ENCODE measurements at regions not wholly inside any gene's neighbourhood (a gene's known extent, or its start where the extent isn't known, plus 50 kb on each side); places are given as distances from the start of the nearest gene placed in this dataset.

GRCh38 chr20:57102566-57102965, 163.9 kb downstream of the BMP7 start:
- Histone ChIP-seq H3K36me3 (ENCODE audit: insufficient read depth, low read length) (no peaks in the 10 kb centered on the region), H3K4me1 (ENCODE audit: insufficient read depth, low read length, poor library complexity, severe bottlenecking) (no peaks in the 10 kb centered on the region), H3K4me2 (ENCODE audit: low read length) (no peak overlapping the region), H3K27ac (ENCODE audit: low read depth, low read length, poor library complexity, severe bottlenecking) (no peak overlapping the region), H4K20me1 (ENCODE audit: insufficient read depth, low read length) (no peaks in the 10 kb centered on the region), H3K9me3 (ENCODE audit: low read length) (no peaks in the 10 kb centered on the region), H2AFZ (ENCODE audit: low read length) (no peak overlapping the region), H3K9me2 (ENCODE audit: insufficient read depth, low read length) (no peaks in the 10 kb centered on the region), H3K4me3 (ENCODE audit: low read depth, low read length, poor library complexity, severe bottlenecking) (no peak overlapping the region), H3K79me2 (ENCODE audit: insufficient read depth, low read depth, low read length) (no peaks in the 10 kb centered on the region)
- intact Hi-C loops (cut with micrococcal nuclease; ENCODE audit: unreplicated experiment) = no loop called here
- TF ChIP-seq EZH2phosphoT487 (IDR thresholded peaks at IDR 0.05; ENCODE audit: borderline replicate concordance, low read depth, low read length) = no peak
- TF ChIP-seq CTCF (conservative IDR thresholded peaks at IDR 0.05; ENCODE audit: low read length) = no peak
- ChIA-PET CTCF (ENCODE audit: unreplicated experiment) (interaction anchor here (0.6 kb wide), 1 partner anchor 1891 kb away, joined by 3 read pairs; no protein-coding TSS in a partner anchor), POLR2A (no interaction called here)
- no TSS peak for BruUV-seq (replicated peaks)
- no peak for DNase-seq (ENCODE audit: low spot score)

- DNase-seq (ENCODE audit: low spot score) = no peak
- CTCF ChIA-PET (ENCODE audit: unreplicated experiment) = interaction anchor here (0.6 kb wide), 2 partner anchors 16 to 1892 kb away, joined by 3 read pairs; no protein-coding TSS in a partner anchor
- H3K4me1 ChIP-seq (ENCODE audit: insufficient read depth, low read length, poor library complexity, severe bottlenecking) = no peaks in the 10 kb centered on the region
- no peak overlapping the region for H3K27ac ChIP-seq (ENCODE audit: low read depth, low read length, poor library complexity, severe bottlenecking)
- no peak overlapping the region for H2AFZ ChIP-seq (ENCODE audit: low read length)
- H3K79me2 ChIP-seq (ENCODE audit: insufficient read depth, low read depth, low read length) = no peaks in the 10 kb centered on the region
- H4K20me1 ChIP-seq (ENCODE audit: insufficient read depth, low read length) = no peaks in the 10 kb centered on the region
- H3K4me2 ChIP-seq (ENCODE audit: low read length) = no peak overlapping the region
- no peak for TF ChIP-seq CTCF (conservative IDR thresholded peaks at IDR 0.05; ENCODE audit: low read length)
- no peak for TF ChIP-seq EZH2phosphoT487 (IDR thresholded peaks at IDR 0.05; ENCODE audit: borderline replicate concordance, low read depth, low read length)
- H3K9me2 ChIP-seq (ENCODE audit: insufficient read depth, low read length) = no peaks in the 10 kb centered on the region
- no peaks in the 10 kb centered on the region for H3K36me3 ChIP-seq (ENCODE audit: insufficient read depth, low read length)
- BruUV-seq (replicated peaks) = no TSS peak
- no peaks in the 10 kb centered on the region for H3K9me3 ChIP-seq (ENCODE audit: low read length)
- intact Hi-C loops (cut with micrococcal nuclease; ENCODE audit: unreplicated experiment) = no loop called here
- no peak overlapping the region for H3K4me3 ChIP-seq (ENCODE audit: low read depth, low read length, poor library complexity, severe bottlenecking)
- POLR2A ChIA-PET = interaction anchor here (0.5 to 0.7 kb wide), 2 partner anchors 12 to 146 kb away, joined by 3 read pairs; no protein-coding TSS in a partner anchor
Observed at GRCh38 chr20:57103146-57103800, 163.2 kb downstream of the BMP7 start.

DNA sequence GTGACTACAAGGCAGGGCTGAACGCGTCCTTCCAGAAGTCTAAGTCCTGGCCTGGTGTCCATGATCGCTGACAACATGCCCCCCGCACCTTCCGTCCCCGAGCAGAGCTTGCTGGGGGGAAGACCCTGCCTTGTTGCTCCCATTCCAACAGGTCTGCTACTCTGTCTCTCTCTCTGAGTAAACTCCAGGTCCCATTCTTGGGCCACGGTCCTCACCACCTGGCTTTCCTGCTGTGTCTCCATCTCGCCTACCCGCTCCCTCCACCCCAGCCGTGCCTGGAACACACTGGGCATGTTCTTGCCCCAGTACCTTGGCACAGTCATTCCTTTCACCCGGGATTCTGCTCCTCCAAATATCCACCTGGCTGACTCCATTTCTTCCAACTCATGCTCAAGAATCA, 162.3 kb downstream of the BMP7 start:
- CTCF ChIA-PET (ENCODE audit: unreplicated experiment) = no interaction called here
- no TSS peak for BruUV-seq (replicated peaks)
- POLR2A ChIA-PET = interaction anchor here (0.5 kb wide), 1 partner anchor 11 kb away, joined by 3 read pairs; no protein-coding TSS in a partner anchor
- H3K4me1 ChIP-seq (ENCODE audit: insufficient read depth, low read length, poor library complexity, severe bottlenecking) = no peaks in the 10 kb centered on the region
- H2AFZ ChIP-seq (ENCODE audit: low read length) = no peak overlapping the region
- H3K27ac ChIP-seq (ENCODE audit: low read depth, low read length, poor library complexity, severe bottlenecking) = no peak overlapping the region
- no peak overlapping the region for H3K4me2 ChIP-seq (ENCODE audit: low read length)
- no peaks in the 10 kb centered on the region for H4K20me1 ChIP-seq (ENCODE audit: insufficient read depth, low read length)
- no peaks in the 10 kb centered on the region for H3K36me3 ChIP-seq (ENCODE audit: insufficient read depth, low read length)
- intact Hi-C loops (cut with micrococcal nuclease; ENCODE audit: unreplicated experiment) = no loop called here
- DNase-seq (ENCODE audit: low spot score) = no peak
- no peaks in the 10 kb centered on the region for H3K9me2 ChIP-seq (ENCODE audit: insufficient read depth, low read length)
- no peaks in the 10 kb centered on the region for H3K79me2 ChIP-seq (ENCODE audit: insufficient read depth, low read depth, low read length)
- no peak overlapping the region for H3K4me3 ChIP-seq (ENCODE audit: low read depth, low read length, poor library complexity, severe bottlenecking)
- no peak for TF ChIP-seq EZH2phosphoT487 (IDR thresholded peaks at IDR 0.05; ENCODE audit: borderline replicate concordance, low read depth, low read length)
- TF ChIP-seq CTCF (conservative IDR thresholded peaks at IDR 0.05; ENCODE audit: low read length) = no peak
- no peaks in the 10 kb centered on the region for H3K9me3 ChIP-seq (ENCODE audit: low read length)

Measured in OCI-LY7 (cell line).